ENCODE measurements at regions not wholly inside any gene's neighbourhood (a gene's known extent, or its start where the extent isn't known, plus 50 kb on each side); places are given as distances from the start of the nearest gene placed in this dataset.

- Histone ChIP-seq H3K4me3 (replicated peaks; ENCODE audit: insufficient read depth, low read length) (no peak overlapping the region), H3K27me3 (ENCODE audit: insufficient read depth, poor library complexity, severe bottlenecking) (no peaks in the 10 kb centered on the region), H3K27ac (replicated peaks) (no peak overlapping the region)
- TF ChIP-seq CTCF (IDR thresholded peaks at IDR 0.05; ENCODE audit: insufficient read depth, low read length) (no peak), REST (IDR thresholded peaks at IDR 0.05; ENCODE audit: insufficient replicate concordance, low read depth) (peak; percentile 93), POLR2AphosphoS5 (IDR thresholded peaks at IDR 0.05; ENCODE audit: low read depth) (no peak)
- no peak for DNase-seq (ENCODE audit: low read depth in 1 of 2, low spot score in 1 of 2)
Observed at GRCh38 chr2:64296695-64297346, 152.6 kb upstream of the PELI1 start.

- H3K4me3 ChIP-seq (replicated peaks; ENCODE audit: insufficient read depth, low read length), result no peak overlapping the region
- no peaks in the 10 kb centered on the region for H3K27me3 ChIP-seq (ENCODE audit: insufficient read depth, poor library complexity, severe bottlenecking)
- no peak for TF ChIP-seq REST (IDR thresholded peaks at IDR 0.05; ENCODE audit: insufficient replicate concordance, low read depth)
- TF ChIP-seq SPI1 (IDR thresholded peaks at IDR 0.05; ENCODE audit: borderline replicate concordance, low read depth), result no peak
- no peak for TF ChIP-seq CTCF (IDR thresholded peaks at IDR 0.05; ENCODE audit: insufficient read depth, low read length)
- TF ChIP-seq GABPA (IDR thresholded peaks at IDR 0.05; ENCODE audit: low read depth), result no peak
- no peak for TF ChIP-seq POLR2AphosphoS5 (IDR thresholded peaks at IDR 0.05; ENCODE audit: low read depth)
- DNase-seq (ENCODE audit: low read depth in 1 of 2, low spot score in 1 of 2), result no peak
- no peak overlapping the region for H3K27ac ChIP-seq (replicated peaks)
Observed at GRCh38 chr2:64298161-64298560, 153.9 kb upstream of the PELI1 start.

GRCh38 chr2:64300066-64300465, 153.9 kb upstream of the LGALSL start:
- no peak overlapping the region for H3K27ac ChIP-seq (replicated peaks)
- DNase-seq (ENCODE audit: low read depth in 1 of 2, low spot score in 1 of 2), result no peak
- H3K27me3 ChIP-seq (ENCODE audit: insufficient read depth, poor library complexity, severe bottlenecking), result no peaks in the 10 kb centered on the region
- no peak overlapping the region for H3K4me3 ChIP-seq (replicated peaks; ENCODE audit: insufficient read depth, low read length)
- no peak for TF ChIP-seq SPI1 (IDR thresholded peaks at IDR 0.05; ENCODE audit: borderline replicate concordance, low read depth)
- TF ChIP-seq REST (IDR thresholded peaks at IDR 0.05; ENCODE audit: insufficient replicate concordance, low read depth), result no peak
- TF ChIP-seq POLR2AphosphoS5 (IDR thresholded peaks at IDR 0.05; ENCODE audit: low read depth), result no peak
- TF ChIP-seq GABPA (IDR thresholded peaks at IDR 0.05; ENCODE audit: low read depth), result no peak
- TF ChIP-seq CTCF (IDR thresholded peaks at IDR 0.05; ENCODE audit: insufficient read depth, low read length), result no peak
